ENCODE measurements at regions not wholly inside any gene's neighbourhood (a gene's known extent, or its start where the extent isn't known, plus 50 kb on each side); places are given as distances from the start of the nearest gene placed in this dataset.

DNA sequence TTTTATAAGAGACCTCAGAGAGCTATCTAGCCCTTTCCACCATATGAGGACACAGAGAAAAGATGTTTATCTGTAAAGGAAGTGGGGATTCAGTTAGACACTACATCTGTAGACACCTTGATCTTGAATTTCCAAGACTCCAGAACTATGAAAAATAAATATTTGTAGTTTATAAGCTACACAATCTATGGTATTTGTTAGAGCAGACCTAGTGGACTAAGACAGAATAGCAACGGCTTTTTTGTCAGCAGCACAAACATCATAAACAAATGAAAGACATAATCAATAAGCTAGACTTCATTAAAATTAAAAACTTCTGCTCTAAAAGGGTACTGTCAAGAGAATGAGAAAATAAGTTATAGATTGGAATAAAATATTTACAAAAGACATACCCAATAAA is 810.1 kb downstream of the FSCB start:
- Histone ChIP-seq H3K27me3 (ENCODE audit: low read length) (no peaks in the 10 kb centered on the region), H3K4me2 (ENCODE audit: low read length) (no peak overlapping the region), H3K4me3 (ENCODE audit: low read length) (no peak overlapping the region), H3K4me1 (ENCODE audit: insufficient read depth, low read length) (no peaks in the 10 kb centered on the region), H3K9me2 (replicated peaks; ENCODE audit: low read length) (no peaks in the 10 kb centered on the region), H4K20me1 (ENCODE audit: low read length) (no peaks in the 10 kb centered on the region), H3K9me3 (ENCODE audit: low read length) (no peaks in the 10 kb centered on the region), H3K9ac (ENCODE audit: low read length) (no peak overlapping the region), H3K36me3 (ENCODE audit: low read depth, low read length) (no peaks in the 10 kb centered on the region), H2AFZ (ENCODE audit: low read length) (no peak overlapping the region), H3K79me2 (ENCODE audit: low read length) (no peaks in the 10 kb centered on the region), H3F3A (ENCODE audit: low read length, unreplicated experiment) (no peaks in the 10 kb centered on the region), H3K27ac (ENCODE audit: low read length) (no peak overlapping the region)
- DNase-seq (no peak), ATAC-seq (no peak)
- CTCF ChIA-PET, result no interaction called here
- POLR2A ChIA-PET (ENCODE audit: unreplicated experiment), result no interaction called here
- intact Hi-C loops (cut with micrococcal nuclease), result no loop called here
- no TSS peak for BruUV-seq (replicated peaks)
- TF ChIP-seq EZH2phosphoT487 (IDR thresholded peaks at IDR 0.05; ENCODE audit: borderline replicate concordance, low read length) (no peak), EZH2 (IDR thresholded peaks at IDR 0.05; ENCODE audit: low read length, unreplicated experiment) (no peak)
- TF ChIP-seq, protein P1, sequence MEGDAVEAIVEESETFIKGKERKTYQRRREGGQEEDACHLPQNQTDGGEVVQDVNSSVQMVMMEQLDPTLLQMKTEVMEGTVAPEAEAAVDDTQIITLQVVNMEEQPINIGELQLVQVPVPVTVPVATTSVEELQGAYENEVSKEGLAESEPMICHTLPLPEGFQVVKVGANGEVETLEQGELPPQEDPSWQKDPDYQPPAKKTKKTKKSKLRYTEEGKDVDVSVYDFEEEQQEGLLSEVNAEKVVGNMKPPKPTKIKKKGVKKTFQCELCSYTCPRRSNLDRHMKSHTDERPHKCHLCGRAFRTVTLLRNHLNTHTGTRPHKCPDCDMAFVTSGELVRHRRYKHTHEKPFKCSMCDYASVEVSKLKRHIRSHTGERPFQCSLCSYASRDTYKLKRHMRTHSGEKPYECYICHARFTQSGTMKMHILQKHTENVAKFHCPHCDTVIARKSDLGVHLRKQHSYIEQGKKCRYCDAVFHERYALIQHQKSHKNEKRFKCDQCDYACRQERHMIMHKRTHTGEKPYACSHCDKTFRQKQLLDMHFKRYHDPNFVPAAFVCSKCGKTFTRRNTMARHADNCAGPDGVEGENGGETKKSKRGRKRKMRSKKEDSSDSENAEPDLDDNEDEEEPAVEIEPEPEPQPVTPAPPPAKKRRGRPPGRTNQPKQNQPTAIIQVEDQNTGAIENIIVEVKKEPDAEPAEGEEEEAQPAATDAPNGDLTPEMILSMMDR (conservative IDR thresholded peaks at IDR 0.05; ENCODE audit: low read depth, low read length), result peak; percentile 43

DNA sequence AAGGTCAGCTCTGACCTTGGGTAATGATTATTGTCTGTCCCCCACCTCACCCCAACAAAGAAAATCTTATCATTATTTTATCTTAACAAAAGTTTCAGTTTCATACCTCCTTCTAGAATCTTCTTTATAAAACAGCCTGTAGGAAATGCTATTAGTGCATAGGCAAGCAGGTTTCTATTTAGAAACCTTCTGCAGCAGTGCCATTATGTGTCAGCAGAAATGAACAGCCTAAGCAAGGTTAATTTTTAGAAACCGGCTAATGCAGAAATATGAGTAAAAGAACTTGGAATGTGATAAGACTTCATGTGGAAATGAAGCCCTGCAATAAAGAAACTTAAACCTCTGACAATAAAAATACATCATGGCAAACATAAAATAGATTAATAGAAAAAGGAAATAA is 814.4 kb downstream of the FSCB start:
- H3K27me3 ChIP-seq (ENCODE audit: low read length), result no peaks in the 10 kb centered on the region
- H3K27ac ChIP-seq (ENCODE audit: low read length), result no peak overlapping the region
- no peak overlapping the region for H2AFZ ChIP-seq (ENCODE audit: low read length)
- ChIA-PET POLR2A (ENCODE audit: unreplicated experiment) (no interaction called here), CTCF (no interaction called here)
- intact Hi-C loops (cut with micrococcal nuclease), result no loop called here
- no peaks in the 10 kb centered on the region for H4K20me1 ChIP-seq (ENCODE audit: low read length)
- H3K9ac ChIP-seq (ENCODE audit: low read length), result no peak overlapping the region
- DNase-seq (no peak), ATAC-seq (no peak)
- H3K4me1 ChIP-seq (ENCODE audit: insufficient read depth, low read length), result peaks cover 8% of the 10 kb centered on the region
- no TSS peak for BruUV-seq (replicated peaks)
- H3K4me2 ChIP-seq (ENCODE audit: low read length), result no peak overlapping the region
- no peaks in the 10 kb centered on the region for H3K9me2 ChIP-seq (replicated peaks; ENCODE audit: low read length)
- H3K79me2 ChIP-seq (ENCODE audit: low read length), result no peaks in the 10 kb centered on the region
- no peak for TF ChIP-seq EZH2 (IDR thresholded peaks at IDR 0.05; ENCODE audit: low read length, unreplicated experiment)
- TF ChIP-seq EZH2phosphoT487 (IDR thresholded peaks at IDR 0.05; ENCODE audit: borderline replicate concordance, low read length), result no peak
- TF ChIP-seq, protein P1 (conservative IDR thresholded peaks at IDR 0.05; ENCODE audit: low read depth, low read length), result no peak
- H3K36me3 ChIP-seq (ENCODE audit: low read depth, low read length), result no peaks in the 10 kb centered on the region
- H3K9me3 ChIP-seq (ENCODE audit: low read length), result no peaks in the 10 kb centered on the region
- H3K4me3 ChIP-seq (ENCODE audit: low read length), result no peak overlapping the region
- H3F3A ChIP-seq (ENCODE audit: low read length, unreplicated experiment), result no peaks in the 10 kb centered on the region

DNA sequence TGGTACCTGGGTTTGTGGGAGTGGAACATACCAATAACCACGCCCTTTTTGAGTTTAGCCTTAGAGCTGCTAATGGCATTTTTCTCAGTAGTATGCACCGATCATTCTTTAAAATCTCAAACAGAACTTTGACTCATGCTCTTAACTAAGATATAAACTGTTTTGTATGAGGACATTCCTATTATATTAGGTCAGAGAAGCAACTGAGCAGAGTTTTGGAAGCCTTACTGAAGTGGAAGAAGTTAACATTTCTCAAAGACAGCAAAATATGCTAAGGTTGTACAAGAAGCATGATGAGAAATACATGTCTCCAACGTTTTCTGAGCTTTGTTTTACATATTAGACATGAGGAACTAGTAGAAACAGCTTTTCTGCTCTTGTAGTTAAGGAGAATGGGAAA is 819.2 kb downstream of the FSCB start:
- TF ChIP-seq, protein P1 (conservative IDR thresholded peaks at IDR 0.05; ENCODE audit: low read depth, low read length), result no peak
- TF ChIP-seq EZH2 (IDR thresholded peaks at IDR 0.05; ENCODE audit: low read length, unreplicated experiment) (no peak), EZH2phosphoT487 (IDR thresholded peaks at IDR 0.05; ENCODE audit: borderline replicate concordance, low read length) (no peak)
- H3K9me2 ChIP-seq (replicated peaks; ENCODE audit: low read length), result no peaks in the 10 kb centered on the region
- H3K27ac ChIP-seq (ENCODE audit: low read length), result no peak overlapping the region
- no peaks in the 10 kb centered on the region for H3K27me3 ChIP-seq (ENCODE audit: low read length)
- H2AFZ ChIP-seq (ENCODE audit: low read length), result peak overlapping the region; percentile 4; the same call in 1 of the 2 replicates
- ATAC-seq (peak; percentile 98), DNase-seq (peak; percentile 64)
- CTCF ChIA-PET, result no interaction called here
- H3F3A ChIP-seq (ENCODE audit: low read length, unreplicated experiment), result no peaks in the 10 kb centered on the region
- H3K36me3 ChIP-seq (ENCODE audit: low read depth, low read length), result no peaks in the 10 kb centered on the region
- H3K4me1 ChIP-seq (ENCODE audit: insufficient read depth, low read length), result peaks cover 11% of the 10 kb centered on the region
- POLR2A ChIA-PET (ENCODE audit: unreplicated experiment), result interaction anchor here (0.6 kb wide), 1 partner anchor 1638 kb away, joined by 4 read pairs; no protein-coding TSS in a partner anchor
- intact Hi-C loops (cut with micrococcal nuclease), result no loop called here
- H3K4me3 ChIP-seq (ENCODE audit: low read length), result no peak overlapping the region
- BruUV-seq (replicated peaks), result no TSS peak
- H3K79me2 ChIP-seq (ENCODE audit: low read length), result no peaks in the 10 kb centered on the region
- no peaks in the 10 kb centered on the region for H4K20me1 ChIP-seq (ENCODE audit: low read length)
- H3K9me3 ChIP-seq (ENCODE audit: low read length), result no peaks in the 10 kb centered on the region
- H3K9ac ChIP-seq (ENCODE audit: low read length), result no peak overlapping the region
- peak overlapping the region; percentile 13; the same call in 1 of the 2 replicates for H3K4me2 ChIP-seq (ENCODE audit: low read length)

Measured in PC-3 (cell line).